HG02623 (cell line): ENCODE measurements at regions not wholly inside any gene's neighbourhood (a gene's known extent, or its start where the extent isn't known, plus 50 kb on each side); places are given as distances from the start of the nearest gene placed in this dataset.
"Not testable (repeated sequence)": the region's sequence is repeated elsewhere in the genome, so short reads cannot be mapped to it uniquely, and the experiment has no call there.

ENCODE experiments used
- ATAC-seq: cut with Tn5 transposase; IDR thresholded peaks from one replicate; pipeline ENCODE4 v1.9.1; 2021; ENCODE audit warnings: moderate library complexity; ENCODE audit not compliant: unreplicated experiment

- ATAC-seq: no peak
These were observed 170.2 kb upstream of the PZP start for GRCh38 chr12:9378430-9378835.

DNA sequence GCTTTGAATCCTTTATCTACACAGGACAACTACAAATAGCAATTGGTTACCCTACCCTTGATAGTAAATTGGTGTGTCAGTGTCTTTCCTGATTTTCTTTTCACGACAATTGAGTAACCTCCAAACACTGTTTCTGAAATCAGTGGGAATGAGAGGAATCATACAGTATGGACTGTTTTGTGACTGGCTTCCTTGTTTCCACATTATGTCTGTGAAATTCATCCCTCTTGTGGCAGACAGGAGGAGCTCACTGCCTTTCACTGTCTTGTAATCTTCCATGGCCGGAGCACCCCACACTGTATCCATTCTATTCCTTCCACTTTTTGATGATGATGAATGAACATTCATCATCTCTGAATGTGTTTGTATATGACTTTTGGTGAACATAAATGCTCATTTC is 164.0 kb upstream of the PZP start:
- no peak for ATAC-seq

DNA sequence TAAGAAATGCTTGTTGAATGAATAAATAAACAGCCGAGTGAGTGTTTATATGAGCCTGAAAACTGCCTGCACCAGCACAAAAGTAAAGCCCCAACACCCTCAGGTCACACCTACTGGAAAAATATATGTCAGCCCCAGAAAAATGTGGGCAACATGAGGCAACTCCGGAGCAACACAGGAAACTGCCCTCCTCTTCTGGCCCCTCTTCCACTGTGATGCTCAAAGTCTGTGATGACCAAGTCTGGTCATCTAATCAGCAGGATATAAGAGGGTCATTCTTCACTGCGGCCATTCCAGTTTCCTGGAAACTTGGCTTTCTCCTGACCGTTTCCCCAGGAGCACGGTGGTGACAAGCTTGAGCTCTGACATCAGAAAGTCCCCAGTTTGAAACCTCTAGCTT is 159.6 kb upstream of the PZP start:
- ATAC-seq: no peak

DNA sequence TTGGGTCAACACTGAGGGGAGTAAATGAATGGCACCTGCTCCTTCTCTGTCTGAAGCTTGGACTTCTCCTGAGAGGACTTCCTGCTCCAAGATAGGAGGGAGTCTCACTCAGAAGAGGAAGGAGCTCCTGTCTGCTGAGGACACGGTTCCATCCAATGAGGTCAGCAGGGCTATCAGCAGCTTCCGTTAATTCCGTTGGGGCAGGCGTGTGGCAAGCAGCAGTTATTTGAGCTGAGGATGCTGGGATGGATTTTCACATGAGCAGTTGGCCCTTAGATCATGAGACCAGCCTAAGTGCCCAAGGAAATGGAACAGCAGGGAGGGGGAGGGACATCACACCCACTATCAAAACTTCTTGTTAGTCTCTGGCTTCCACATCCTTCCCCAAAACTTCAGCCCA is 159.0 kb upstream of the PZP start:
- no peak for ATAC-seq

GRCh38 chr12:9365296-9365695 is 157.1 kb upstream of the PZP start:
- no peak for ATAC-seq

DNA sequence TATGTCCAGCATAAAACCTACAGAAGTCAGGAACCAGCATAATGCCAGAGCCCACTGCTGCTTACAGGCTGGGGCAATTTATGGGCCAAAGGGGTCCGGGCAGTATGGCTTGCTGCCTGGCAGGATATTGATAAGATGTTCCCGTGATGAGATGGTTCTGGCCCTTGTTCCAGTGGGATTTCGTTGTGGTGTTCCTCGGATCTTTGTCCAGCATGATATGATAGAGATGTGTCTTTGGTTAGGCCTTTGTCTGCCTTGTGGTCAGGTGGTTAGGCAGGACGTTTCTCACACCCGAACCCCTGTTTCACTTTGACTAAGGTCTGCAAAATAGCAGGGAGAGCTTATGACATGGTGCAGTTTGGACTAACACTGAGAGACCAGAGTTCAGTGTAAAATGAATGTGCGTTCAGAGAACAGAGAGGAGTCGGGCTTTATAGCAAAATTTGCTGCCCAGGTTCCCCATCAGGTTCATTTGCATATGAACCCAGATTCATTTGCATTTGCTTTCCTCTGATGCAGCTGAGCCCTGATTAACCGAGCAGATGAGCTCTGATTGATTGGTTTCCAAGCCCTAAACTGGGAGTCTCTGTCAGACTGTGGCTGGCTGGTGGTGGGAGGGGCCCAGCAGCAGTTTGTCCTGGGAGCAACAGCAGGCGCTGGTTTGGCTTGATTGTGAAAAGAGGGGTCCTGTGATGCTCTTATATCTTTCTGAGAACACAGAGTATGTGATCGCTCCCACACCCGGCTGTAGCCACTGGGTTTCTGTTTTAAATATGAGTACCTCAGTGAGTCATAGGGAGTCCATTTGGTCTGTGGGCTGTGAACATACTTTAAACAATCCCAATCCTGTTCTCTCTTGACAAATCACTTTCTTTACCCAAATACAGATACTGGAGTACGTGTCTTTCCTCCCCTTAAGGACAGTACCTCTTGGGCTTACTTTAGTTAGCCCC is 156.3 kb upstream of the PZP start:
- peak; percentile 84 for ATAC-seq

DNA sequence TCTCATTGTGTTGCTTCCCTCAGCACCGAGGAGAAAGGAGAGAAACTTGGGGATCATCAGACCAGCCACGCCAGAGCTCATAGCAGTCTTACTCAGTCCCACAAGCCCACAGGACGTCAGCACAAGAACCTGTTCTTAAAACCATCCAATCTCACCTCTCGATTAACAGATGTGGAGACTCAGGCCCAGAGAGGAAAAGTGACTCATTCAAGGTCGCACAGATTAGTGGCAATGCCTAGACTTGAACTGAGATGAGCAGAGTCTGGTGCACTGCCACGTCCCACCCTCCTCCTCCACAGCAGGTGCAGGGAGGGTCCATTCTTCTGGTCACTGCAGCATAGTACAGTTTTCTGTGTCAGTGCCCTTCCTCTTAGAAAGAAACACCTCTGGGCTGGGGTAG is 154.9 kb upstream of the PZP start:
- ATAC-seq: no peak

GRCh38 chr12:9361879-9362326 is 153.7 kb upstream of the PZP start:
- no peak for ATAC-seq

DNA sequence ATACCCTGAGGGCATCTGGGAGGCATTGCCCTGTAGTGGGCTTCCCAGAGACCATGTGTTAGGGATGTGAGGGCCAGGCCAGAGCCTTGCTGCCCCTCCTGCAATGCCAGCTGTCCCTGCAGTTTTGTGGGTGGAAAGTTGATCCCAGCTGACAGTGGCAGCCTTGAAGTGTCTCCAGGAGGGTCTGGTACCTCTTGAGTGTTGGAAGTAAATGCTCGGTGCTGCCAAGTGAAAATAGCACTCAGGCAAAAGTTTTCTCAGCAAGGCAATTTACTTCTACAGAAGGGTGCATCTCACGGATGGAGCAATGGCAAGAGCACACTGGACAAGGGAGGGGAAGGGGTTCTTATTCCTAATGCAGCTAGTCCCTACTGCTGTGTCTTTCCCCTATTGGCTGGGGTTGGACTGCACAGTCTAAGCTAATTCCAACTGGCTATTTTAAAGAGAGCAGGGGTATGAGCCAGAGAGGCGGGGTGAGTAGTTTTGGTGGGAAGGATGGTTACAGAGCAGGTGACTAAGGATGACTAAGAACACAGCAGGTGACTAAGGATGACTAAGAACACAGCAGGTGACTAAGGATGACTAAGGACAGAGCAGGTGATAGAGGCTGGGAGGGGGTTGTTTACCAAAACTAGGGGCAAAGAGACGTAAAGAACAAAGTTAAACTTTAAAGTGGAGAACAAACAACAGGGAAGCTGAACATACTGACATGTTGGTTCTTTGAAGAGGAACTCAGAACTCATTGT is 146.0 kb upstream of the PZP start:
- ATAC-seq: not testable (repeated sequence)

GRCh38 chr12:9351136-9351535 is 142.9 kb upstream of the PZP start:
- no peak for ATAC-seq

DNA sequence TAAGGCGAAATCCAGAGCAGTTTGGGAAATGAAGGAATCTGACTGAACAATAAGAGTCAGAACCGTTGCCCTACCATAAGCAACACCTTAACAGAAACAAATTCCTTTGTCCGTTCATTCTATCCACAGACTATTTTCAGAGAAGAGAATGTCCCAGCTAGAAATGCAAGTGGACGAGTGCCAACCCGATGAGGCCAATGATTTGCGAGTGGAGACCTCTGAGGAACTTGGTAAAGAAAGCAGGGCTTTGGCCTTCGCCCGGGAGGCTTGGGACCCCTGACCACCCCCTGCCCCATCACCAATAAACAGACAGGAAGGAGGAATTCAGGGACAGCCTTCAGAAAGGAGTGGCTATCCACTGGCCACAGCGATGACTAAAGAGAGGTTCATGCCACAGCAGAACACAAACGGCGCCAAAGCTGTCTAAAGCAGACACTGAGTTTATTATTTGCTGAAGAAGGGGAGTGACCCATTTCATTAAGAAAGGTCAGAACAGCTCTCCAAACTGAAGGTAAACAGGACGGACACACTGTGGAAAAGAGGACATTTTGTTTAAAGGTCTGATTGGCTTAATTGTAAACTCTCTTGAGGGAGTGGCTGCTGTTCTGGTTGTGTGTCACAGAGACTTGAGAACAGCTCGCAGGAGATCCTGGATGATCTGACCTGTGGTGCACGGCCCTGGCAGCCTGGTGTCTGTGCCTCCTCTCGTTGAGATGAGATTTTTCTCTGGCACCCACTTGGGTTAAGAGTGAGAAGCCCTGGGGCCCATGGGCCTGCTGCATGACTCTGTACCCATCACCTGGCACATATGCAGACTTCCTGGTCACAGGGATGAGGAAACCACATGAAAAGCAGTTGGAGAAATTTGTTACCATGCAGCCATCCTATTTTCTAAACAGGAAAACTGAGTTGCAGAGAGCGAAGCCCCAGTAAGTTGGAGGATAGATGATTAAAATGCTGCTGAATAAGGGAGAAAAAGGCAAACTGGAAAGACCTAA is 142.0 kb upstream of the PZP start:
- ATAC-seq: no peak

DNA sequence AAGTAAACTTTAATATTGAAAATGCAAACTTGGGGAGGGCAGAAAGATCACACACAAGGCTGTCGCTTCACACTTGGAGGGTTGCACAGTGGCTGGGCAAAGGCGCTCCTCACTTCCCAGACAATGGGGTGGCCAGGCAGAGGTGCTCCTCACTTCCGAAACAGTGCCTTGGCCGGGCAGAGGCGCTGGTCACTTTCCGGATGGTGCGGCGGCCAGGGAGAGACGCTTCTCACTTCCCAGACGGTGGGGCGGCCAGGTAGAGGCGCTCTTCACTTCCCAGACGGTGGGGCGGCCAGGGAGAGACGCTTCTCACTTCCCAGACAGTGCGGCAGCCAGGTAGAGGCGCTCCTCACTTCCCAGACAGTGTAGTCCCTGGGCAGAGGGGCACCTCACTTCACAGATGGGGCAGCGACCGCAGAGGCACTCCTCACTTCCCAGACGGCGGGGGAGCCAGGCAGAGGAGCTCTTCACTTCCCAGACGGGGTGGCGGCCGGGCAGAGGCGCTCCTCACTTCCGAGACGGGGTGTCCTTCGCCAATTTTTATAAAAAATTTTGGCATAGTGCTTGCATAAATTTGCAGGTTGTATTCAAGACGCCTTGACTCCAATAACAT is 140.8 kb upstream of the PZP start:
- ATAC-seq: no peak

GRCh38 chr12:9347328-9348127 is 139.3 kb upstream of the PZP start:
- ATAC-seq: no peak

DNA sequence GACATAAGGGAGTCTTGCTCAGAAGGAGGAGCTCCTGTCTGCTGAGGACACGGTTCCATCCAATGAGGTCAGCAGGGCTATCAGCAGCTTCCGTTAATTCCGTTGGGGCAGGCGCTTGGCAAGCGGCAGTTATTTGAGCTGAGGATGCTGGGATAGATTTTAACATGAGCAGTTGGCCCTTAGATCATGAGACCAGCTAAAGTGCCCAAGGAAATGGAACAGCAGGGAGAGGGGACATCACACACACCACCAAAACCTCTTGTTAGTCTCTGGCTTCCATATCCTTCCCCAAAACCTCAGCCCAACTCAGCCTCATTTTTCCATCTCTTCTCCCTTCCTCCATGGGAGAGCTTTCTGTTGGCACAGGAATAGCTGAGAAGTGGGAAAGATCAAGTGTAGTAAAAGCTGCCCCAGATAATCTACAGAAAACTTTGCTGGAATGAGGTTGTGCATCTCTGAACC is 138.7 kb upstream of the PZP start:
- ATAC-seq: no peak

- ATAC-seq: no peak
These were observed 137.0 kb upstream of the PZP start for GRCh38 chr12:9345171-9345570.

- ATAC-seq: no peak
These were observed 136.3 kb upstream of the PZP start for GRCh38 chr12:9344541-9344940.

DNA sequence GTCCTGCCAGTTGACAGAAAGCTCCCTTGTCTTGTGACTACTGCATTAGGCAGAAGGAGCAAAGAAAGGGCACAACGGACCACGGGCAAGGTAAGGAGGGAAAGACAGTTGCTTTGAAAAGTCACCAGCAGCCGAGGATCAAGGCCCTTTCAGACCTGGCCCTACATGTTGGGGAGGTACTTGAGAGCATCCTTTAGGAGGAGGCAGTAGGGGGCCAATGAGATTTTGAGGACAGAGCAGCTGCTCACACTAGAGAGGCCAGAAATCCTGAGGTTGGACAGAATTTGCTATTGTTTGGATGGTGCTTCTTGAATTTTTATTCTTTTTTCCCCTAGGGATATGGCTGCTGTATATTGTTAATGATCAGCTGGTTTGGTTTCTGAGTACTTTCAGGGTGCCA is 135.5 kb upstream of the PZP start:
- ATAC-seq: no peak

GRCh38 chr12:9342614-9343353 is 134.6 kb upstream of the PZP start:
- ATAC-seq: no peak

- ATAC-seq: no peak
These were observed 133.0 kb upstream of the PZP start for GRCh38 chr12:9341260-9341585.
